ENCODE measurements at regions not wholly inside any gene's neighbourhood (a gene's known extent, or its start where the extent isn't known, plus 50 kb on each side); places are given as distances from the start of the nearest gene placed in this dataset.

- POLR2A ChIA-PET = no interaction called here
Measured at GRCh38 chr14:25667387-25667786, 617.4 kb upstream of the STXBP6 start.

GRCh38 chr14:25666877-25667276 is 616.9 kb upstream of the STXBP6 start:
- no peak for DNase-seq (ENCODE audit: low read depth, low spot score)
- ChIA-PET CTCF (no interaction called here), POLR2A (no interaction called here)
- H3K4me3 ChIP-seq (ENCODE audit: low read depth, low read length) = no peak overlapping the region
- TF ChIP-seq CTCF (IDR thresholded peaks at IDR 0.05; ENCODE audit: insufficient read depth, low read length, missing control alignments) = no peak

More at GRCh38 chr14:25667387-25667786, 617.4 kb upstream of the STXBP6 start:
- CTCF ChIA-PET = no interaction called here
- DNase-seq (ENCODE audit: low read depth, low spot score) = no peak
- no peak for TF ChIP-seq CTCF (IDR thresholded peaks at IDR 0.05; ENCODE audit: insufficient read depth, low read length, missing control alignments)
- no peak overlapping the region for H3K4me3 ChIP-seq (ENCODE audit: low read depth, low read length)

GRCh38 chr14:25658988-25659387 is 609.0 kb upstream of the STXBP6 start:
- ChIA-PET POLR2A (no interaction called here), CTCF (no interaction called here)
- H3K4me3 ChIP-seq (ENCODE audit: low read depth, low read length) = no peak overlapping the region
- no peak for DNase-seq (ENCODE audit: low read depth, low spot score)
- TF ChIP-seq CTCF (IDR thresholded peaks at IDR 0.05; ENCODE audit: insufficient read depth, low read length, missing control alignments) = no peak

GRCh38 chr14:25630447-25630846 is 580.5 kb upstream of the STXBP6 start:
- no peak for DNase-seq (ENCODE audit: low read depth, low spot score)
- POLR2A ChIA-PET = no interaction called here
- CTCF ChIA-PET = no interaction called here
- TF ChIP-seq CTCF (IDR thresholded peaks at IDR 0.05; ENCODE audit: insufficient read depth, low read length, missing control alignments) = no peak
- H3K4me3 ChIP-seq (ENCODE audit: low read depth, low read length) = no peak overlapping the region

GRCh38 chr14:25628978-25629377 is 579.0 kb upstream of the STXBP6 start:
- TF ChIP-seq CTCF (IDR thresholded peaks at IDR 0.05; ENCODE audit: insufficient read depth, low read length, missing control alignments) = no peak
- DNase-seq (ENCODE audit: low read depth, low spot score) = no peak
- CTCF ChIA-PET = no interaction called here
- H3K4me3 ChIP-seq (ENCODE audit: low read depth, low read length) = no peak overlapping the region
- POLR2A ChIA-PET = no interaction called here

GRCh38 chr14:25628390-25628789 is 578.4 kb upstream of the STXBP6 start:
- DNase-seq (ENCODE audit: low read depth, low spot score) = no peak
- TF ChIP-seq CTCF (IDR thresholded peaks at IDR 0.05; ENCODE audit: insufficient read depth, low read length, missing control alignments) = no peak
- CTCF ChIA-PET = no interaction called here
- POLR2A ChIA-PET = no interaction called here
- no peak overlapping the region for H3K4me3 ChIP-seq (ENCODE audit: low read depth, low read length)

Data from AG04449 (cell line).